ENCODE measurements at regions not wholly inside any gene's neighbourhood (a gene's known extent, or its start where the extent isn't known, plus 50 kb on each side); places are given as distances from the start of the nearest gene placed in this dataset.
"Not testable (repeated sequence)": the region's sequence is repeated elsewhere in the genome, so short reads cannot be mapped to it uniquely, and the experiment has no call there.

DNA sequence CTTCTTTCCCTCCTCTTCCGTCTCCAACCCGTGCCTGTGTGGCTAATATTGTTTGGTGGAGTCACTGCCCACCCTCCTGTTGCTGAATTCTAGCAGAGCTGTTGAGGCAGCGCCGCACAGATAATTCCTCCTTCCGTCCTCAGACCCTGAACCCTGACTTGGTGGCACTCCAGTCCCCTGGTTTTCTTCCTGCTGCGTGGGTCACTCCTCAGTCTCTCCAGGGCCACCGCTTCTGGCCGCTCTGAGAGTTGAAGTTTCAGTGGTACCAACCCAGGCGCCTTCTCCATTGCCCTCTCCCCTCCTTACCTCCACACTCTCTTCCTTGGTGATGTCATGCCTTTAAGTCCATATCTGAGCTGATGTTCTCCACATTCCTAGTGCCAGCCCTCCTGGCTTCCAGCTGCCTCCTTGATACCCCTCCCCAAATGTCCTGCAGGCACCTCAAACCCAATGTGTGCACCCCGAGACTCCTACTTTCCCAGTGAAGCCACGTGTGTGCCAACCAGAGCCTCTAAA lies 54.5 kb upstream of the RASD2 start:
- no peak overlapping the region for H3K27ac Mint-ChIP-seq
- H3K27me3 Mint-ChIP-seq (ENCODE audit: low read depth) = peaks cover 44% of the 10 kb centered on the region
- CTCF ChIA-PET = interaction anchor here (1.7 kb wide), 1 partner anchor 97 kb away, joined by 3 read pairs; no protein-coding TSS in a partner anchor
- H3K4me1 Mint-ChIP-seq = no peaks in the 10 kb centered on the region
- POLR2A ChIA-PET = no interaction called here
- TF ChIP-seq, protein P1, sequence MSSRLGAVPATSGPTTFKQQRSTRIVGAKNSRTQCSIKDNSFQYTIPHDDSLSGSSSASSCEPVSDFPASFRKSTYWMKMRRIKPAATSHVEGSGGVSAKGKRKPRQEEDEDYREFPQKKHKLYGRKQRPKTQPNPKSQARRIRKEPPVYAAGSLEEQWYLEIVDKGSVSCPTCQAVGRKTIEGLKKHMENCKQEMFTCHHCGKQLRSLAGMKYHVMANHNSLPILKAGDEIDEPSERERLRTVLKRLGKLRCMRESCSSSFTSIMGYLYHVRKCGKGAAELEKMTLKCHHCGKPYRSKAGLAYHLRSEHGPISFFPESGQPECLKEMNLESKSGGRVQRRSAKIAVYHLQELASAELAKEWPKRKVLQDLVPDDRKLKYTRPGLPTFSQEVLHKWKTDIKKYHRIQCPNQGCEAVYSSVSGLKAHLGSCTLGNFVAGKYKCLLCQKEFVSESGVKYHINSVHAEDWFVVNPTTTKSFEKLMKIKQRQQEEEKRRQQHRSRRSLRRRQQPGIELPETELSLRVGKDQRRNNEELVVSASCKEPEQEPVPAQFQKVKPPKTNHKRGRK (CRISPR knock-in tag; IDR thresholded peaks at IDR 0.05; ENCODE audit: borderline replicate concordance) = no peak
- TF ChIP-seq MYBL2 (CRISPR knock-in tag; IDR thresholded peaks at IDR 0.05) (no peak), RELA (CRISPR knock-in tag; IDR thresholded peaks at IDR 0.05; ENCODE audit: borderline replicate concordance) (no peak), SOX15 (CRISPR knock-in tag; IDR thresholded peaks at IDR 0.05) (no peak), NFYB (CRISPR knock-in tag; conservative IDR thresholded peaks at IDR 0.05; ENCODE audit: low read depth) (no peak)
- TF ChIP-seq, protein P2, sequence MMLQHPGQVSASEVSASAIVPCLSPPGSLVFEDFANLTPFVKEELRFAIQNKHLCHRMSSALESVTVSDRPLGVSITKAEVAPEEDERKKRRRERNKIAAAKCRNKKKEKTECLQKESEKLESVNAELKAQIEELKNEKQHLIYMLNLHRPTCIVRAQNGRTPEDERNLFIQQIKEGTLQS (CRISPR knock-in tag; conservative IDR thresholded peaks at IDR 0.05) = no peak
- TF ChIP-seq, protein P3, sequence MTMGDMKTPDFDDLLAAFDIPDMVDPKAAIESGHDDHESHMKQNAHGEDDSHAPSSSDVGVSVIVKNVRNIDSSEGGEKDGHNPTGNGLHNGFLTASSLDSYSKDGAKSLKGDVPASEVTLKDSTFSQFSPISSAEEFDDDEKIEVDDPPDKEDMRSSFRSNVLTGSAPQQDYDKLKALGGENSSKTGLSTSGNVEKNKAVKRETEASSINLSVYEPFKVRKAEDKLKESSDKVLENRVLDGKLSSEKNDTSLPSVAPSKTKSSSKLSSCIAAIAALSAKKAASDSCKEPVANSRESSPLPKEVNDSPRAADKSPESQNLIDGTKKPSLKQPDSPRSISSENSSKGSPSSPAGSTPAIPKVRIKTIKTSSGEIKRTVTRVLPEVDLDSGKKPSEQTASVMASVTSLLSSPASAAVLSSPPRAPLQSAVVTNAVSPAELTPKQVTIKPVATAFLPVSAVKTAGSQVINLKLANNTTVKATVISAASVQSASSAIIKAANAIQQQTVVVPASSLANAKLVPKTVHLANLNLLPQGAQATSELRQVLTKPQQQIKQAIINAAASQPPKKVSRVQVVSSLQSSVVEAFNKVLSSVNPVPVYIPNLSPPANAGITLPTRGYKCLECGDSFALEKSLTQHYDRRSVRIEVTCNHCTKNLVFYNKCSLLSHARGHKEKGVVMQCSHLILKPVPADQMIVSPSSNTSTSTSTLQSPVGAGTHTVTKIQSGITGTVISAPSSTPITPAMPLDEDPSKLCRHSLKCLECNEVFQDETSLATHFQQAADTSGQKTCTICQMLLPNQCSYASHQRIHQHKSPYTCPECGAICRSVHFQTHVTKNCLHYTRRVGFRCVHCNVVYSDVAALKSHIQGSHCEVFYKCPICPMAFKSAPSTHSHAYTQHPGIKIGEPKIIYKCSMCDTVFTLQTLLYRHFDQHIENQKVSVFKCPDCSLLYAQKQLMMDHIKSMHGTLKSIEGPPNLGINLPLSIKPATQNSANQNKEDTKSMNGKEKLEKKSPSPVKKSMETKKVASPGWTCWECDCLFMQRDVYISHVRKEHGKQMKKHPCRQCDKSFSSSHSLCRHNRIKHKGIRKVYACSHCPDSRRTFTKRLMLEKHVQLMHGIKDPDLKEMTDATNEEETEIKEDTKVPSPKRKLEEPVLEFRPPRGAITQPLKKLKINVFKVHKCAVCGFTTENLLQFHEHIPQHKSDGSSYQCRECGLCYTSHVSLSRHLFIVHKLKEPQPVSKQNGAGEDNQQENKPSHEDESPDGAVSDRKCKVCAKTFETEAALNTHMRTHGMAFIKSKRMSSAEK (CRISPR knock-in tag; IDR thresholded peaks at IDR 0.05; ENCODE audit: borderline replicate concordance) = no peak
- DNase-seq (ENCODE audit: low spot score) (no peak), ATAC-seq (no peak)
- H3K9me3 Mint-ChIP-seq = peaks cover 6% of the 10 kb centered on the region; the same call in 1 of the 2 replicates
- H3K4me3 Mint-ChIP-seq = no peak overlapping the region
- no peaks in the 10 kb centered on the region for H3K36me3 Mint-ChIP-seq

DNA sequence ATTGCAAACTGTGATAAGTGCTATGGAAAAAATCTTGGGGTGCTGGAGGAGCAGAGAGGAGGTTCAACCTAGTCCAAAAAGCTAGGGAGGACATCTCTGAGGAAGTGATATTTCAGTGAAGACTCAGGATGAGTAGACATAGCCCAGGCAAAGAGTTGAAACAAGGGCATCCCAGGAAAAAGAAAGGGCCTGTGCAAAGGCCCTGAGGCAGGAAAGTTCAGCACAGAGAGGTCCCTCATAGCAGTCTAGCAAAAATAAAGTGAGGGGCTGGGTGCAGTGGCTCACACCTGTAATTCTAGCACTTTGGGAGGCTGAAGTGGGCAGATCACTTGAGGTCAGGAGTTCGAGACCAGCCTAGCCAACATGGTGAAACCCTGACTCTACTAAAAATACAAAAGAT lies 53.0 kb upstream of the RASD2 start:
- H3K36me3 Mint-ChIP-seq; H3K9me3 Mint-ChIP-seq; DNase-seq (ENCODE audit: low spot score); H3K4me3 Mint-ChIP-seq; H3K4me1 Mint-ChIP-seq; CTCF ChIA-PET; H3K27ac Mint-ChIP-seq; ATAC-seq; POLR2A ChIA-PET: not testable (repeated sequence)
- H3K27me3 Mint-ChIP-seq (ENCODE audit: low read depth) = peaks cover 44% of the 10 kb centered on the region

DNA sequence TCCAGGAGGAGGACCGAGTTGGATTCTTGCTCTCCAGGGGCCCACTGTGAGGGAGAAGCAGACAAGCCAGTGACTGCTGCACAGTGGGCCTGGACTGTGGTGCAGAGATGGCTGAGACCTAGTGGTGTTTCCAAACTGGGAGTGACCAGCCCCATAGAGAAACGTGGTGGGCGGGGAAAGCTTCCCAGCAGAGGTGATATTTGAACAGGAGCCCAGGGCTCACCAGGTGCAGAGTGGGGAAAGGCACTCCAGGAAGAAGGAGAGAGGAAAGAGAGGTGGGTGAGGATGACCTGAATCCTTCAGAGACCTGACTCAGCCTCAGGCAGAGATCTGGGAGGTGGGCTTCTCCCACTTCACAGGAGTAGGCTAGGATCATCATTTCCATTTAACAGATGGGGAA lies 52.1 kb upstream of the RASD2 start:
- no peak overlapping the region for H3K27ac Mint-ChIP-seq
- no peaks in the 10 kb centered on the region for H3K36me3 Mint-ChIP-seq
- DNase-seq (ENCODE audit: low spot score) (no peak), ATAC-seq (no peak)
- ChIA-PET POLR2A (no interaction called here), CTCF (no interaction called here)
- H3K4me3 Mint-ChIP-seq = no peak overlapping the region
- H3K27me3 Mint-ChIP-seq (ENCODE audit: low read depth) = peaks cover 53% of the 10 kb centered on the region
- 0 out of 2 replicates have a peak, but pooled peaks cover 8% of the 10 kb centered on the region for H3K9me3 Mint-ChIP-seq
- H3K4me1 Mint-ChIP-seq = no peaks in the 10 kb centered on the region
- TF ChIP-seq ZNF423 (CRISPR knock-in tag; IDR thresholded peaks at IDR 0.05) = no peak
- no peak for TF ChIP-seq CREB1 (CRISPR knock-in tag; IDR thresholded peaks at IDR 0.05)
- TF ChIP-seq NR3C1 (CRISPR knock-in tag; conservative IDR thresholded peaks at IDR 0.05; ENCODE audit: low read depth) = no peak
- TF ChIP-seq, protein P4, sequence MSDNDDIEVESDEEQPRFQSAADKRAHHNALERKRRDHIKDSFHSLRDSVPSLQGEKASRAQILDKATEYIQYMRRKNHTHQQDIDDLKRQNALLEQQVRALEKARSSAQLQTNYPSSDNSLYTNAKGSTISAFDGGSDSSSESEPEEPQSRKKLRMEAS (CRISPR knock-in tag; IDR thresholded peaks at IDR 0.05) = no peak
- no peak for TF ChIP-seq TCF7 (CRISPR knock-in tag; IDR thresholded peaks at IDR 0.05; ENCODE audit: low read depth)
- TF ChIP-seq, protein P5, sequence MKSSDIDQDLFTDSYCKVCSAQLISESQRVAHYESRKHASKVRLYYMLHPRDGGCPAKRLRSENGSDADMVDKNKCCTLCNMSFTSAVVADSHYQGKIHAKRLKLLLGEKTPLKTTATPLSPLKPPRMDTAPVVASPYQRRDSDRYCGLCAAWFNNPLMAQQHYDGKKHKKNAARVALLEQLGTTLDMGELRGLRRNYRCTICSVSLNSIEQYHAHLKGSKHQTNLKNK (CRISPR knock-in tag; IDR thresholded peaks at IDR 0.05) = no peak
- TF ChIP-seq MXD4 (CRISPR knock-in tag; IDR thresholded peaks at IDR 0.05; ENCODE audit: borderline replicate concordance) = no peak
- TF ChIP-seq, protein P6, sequence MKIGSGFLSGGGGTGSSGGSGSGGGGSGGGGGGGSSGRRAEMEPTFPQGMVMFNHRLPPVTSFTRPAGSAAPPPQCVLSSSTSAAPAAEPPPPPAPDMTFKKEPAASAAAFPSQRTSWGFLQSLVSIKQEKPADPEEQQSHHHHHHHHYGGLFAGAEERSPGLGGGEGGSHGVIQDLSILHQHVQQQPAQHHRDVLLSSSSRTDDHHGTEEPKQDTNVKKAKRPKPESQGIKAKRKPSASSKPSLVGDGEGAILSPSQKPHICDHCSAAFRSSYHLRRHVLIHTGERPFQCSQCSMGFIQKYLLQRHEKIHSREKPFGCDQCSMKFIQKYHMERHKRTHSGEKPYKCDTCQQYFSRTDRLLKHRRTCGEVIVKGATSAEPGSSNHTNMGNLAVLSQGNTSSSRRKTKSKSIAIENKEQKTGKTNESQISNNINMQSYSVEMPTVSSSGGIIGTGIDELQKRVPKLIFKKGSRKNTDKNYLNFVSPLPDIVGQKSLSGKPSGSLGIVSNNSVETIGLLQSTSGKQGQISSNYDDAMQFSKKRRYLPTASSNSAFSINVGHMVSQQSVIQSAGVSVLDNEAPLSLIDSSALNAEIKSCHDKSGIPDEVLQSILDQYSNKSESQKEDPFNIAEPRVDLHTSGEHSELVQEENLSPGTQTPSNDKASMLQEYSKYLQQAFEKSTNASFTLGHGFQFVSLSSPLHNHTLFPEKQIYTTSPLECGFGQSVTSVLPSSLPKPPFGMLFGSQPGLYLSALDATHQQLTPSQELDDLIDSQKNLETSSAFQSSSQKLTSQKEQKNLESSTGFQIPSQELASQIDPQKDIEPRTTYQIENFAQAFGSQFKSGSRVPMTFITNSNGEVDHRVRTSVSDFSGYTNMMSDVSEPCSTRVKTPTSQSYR (CRISPR knock-in tag; IDR thresholded peaks at IDR 0.05) = no peak
- TF ChIP-seq GABPB1 (CRISPR knock-in tag; IDR thresholded peaks at IDR 0.05) = no peak
- no peak for TF ChIP-seq OVOL2 (CRISPR knock-in tag; IDR thresholded peaks at IDR 0.05; ENCODE audit: borderline replicate concordance)
- TF ChIP-seq SP1 (CRISPR knock-in tag; conservative IDR thresholded peaks at IDR 0.05) = no peak
- TF ChIP-seq, protein P7, sequence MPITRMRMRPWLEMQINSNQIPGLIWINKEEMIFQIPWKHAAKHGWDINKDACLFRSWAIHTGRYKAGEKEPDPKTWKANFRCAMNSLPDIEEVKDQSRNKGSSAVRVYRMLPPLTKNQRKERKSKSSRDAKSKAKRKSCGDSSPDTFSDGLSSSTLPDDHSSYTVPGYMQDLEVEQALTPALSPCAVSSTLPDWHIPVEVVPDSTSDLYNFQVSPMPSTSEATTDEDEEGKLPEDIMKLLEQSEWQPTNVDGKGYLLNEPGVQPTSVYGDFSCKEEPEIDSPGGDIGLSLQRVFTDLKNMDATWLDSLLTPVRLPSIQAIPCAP (CRISPR knock-in tag; IDR thresholded peaks at IDR 0.05) = no peak
- no peak for TF ChIP-seq RELA (CRISPR knock-in tag; IDR thresholded peaks at IDR 0.05; ENCODE audit: borderline replicate concordance)
- TF ChIP-seq TEAD1 (CRISPR knock-in tag; IDR thresholded peaks at IDR 0.05) = no peak
- no peak for TF ChIP-seq NFATC4 (CRISPR knock-in tag; IDR thresholded peaks at IDR 0.05)

Measured in WTC11 (cell line).